ENCODE measurements at regions not wholly inside any gene's neighbourhood (a gene's known extent, or its start where the extent isn't known, plus 50 kb on each side); places are given as distances from the start of the nearest gene placed in this dataset.

- TF ChIP-seq EP300 (IDR thresholded peaks at IDR 0.05) (no peak), POLR2AphosphoS5 (IDR thresholded peaks at IDR 0.05) (no peak), POLR2A (IDR thresholded peaks at IDR 0.05) (no peak), CTCF (IDR thresholded peaks at IDR 0.05) (no peak)
- no peak for ATAC-seq
- 64 to 90% methylated on average over 2 to 4 of the region's 5 CpGs for WGBS, 2 donors (ENCODE audit: low coverage in 1 of 2)
Measured at GRCh38 chr5:5767286-5767928, 344.9 kb downstream of the ICE1 start.

GRCh38 chr5:5765066-5765850 is 342.8 kb downstream of the ICE1 start:
- Histone ChIP-seq H3K36me3 (no peaks in the 10 kb centered on the region), H3K27me3 (no peaks in the 10 kb centered on the region), H3K4me3 (no peak overlapping the region), H3K4me1 (no peaks in the 10 kb centered on the region), H3K9me3 (peaks cover 0 to 4% (median 0%) of the 10 kb centered on the region in 3 donors), H3K27ac (no peak overlapping the region)
- no peak for ATAC-seq
- no peak for TF ChIP-seq CTCF (IDR thresholded peaks at IDR 0.05)
- TF ChIP-seq POLR2A (IDR thresholded peaks at IDR 0.05): no peak
- no peak for TF ChIP-seq EP300 (IDR thresholded peaks at IDR 0.05)
- TF ChIP-seq POLR2AphosphoS5 (IDR thresholded peaks at IDR 0.05): no peak
- WGBS, 2 donors (ENCODE audit: low coverage in 1 of 2): 68 to 86% methylated on average over 5 to 7 of the region's 7 CpGs

More at GRCh38 chr5:5767286-5767928, 344.9 kb downstream of the ICE1 start:
- H3K9me3 ChIP-seq: no peaks in the 10 kb centered on the region
- no peaks in the 10 kb centered on the region for H3K4me1 ChIP-seq
- H3K27ac ChIP-seq: no peak overlapping the region
- H3K27me3 ChIP-seq: no peaks in the 10 kb centered on the region
- no peaks in the 10 kb centered on the region for H3K36me3 ChIP-seq
- H3K4me3 ChIP-seq: no peak overlapping the region

- no peak overlapping the region for H3K27ac ChIP-seq
Measured at GRCh38 chr5:5764246-5764645, 341.8 kb downstream of the ICE1 start.

GRCh38 chr5:5756762-5757161 is 334.3 kb downstream of the ICE1 start:
- Histone ChIP-seq H3K4me1 (no peaks in the 10 kb centered on the region), H3K9me3 (peaks cover 0 to 4% (median 0%) of the 10 kb centered on the region in 3 donors), H3K27me3 (no peaks in the 10 kb centered on the region), H3K4me3 (no peak overlapping the region), H3K36me3 (no peaks in the 10 kb centered on the region), H3K27ac (no peak overlapping the region)
- WGBS, 2 donors (ENCODE audit: low coverage in 1 of 2): 100% methylated on average over 2 of the region's 2 CpGs; no CpG with 5 or more reads in 1 of the 2 donors
- no peak for ATAC-seq
- TF ChIP-seq POLR2A (IDR thresholded peaks at IDR 0.05) (no peak), POLR2AphosphoS5 (IDR thresholded peaks at IDR 0.05) (no peak), CTCF (IDR thresholded peaks at IDR 0.05) (no peak)

More at GRCh38 chr5:5764246-5764645, 341.8 kb downstream of the ICE1 start:
- peaks cover 0 to 4% (median 0%) of the 10 kb centered on the region in 3 donors for H3K9me3 ChIP-seq
- H3K27me3 ChIP-seq: no peaks in the 10 kb centered on the region
- ATAC-seq: no peak
- H3K36me3 ChIP-seq: no peaks in the 10 kb centered on the region
- TF ChIP-seq POLR2A (IDR thresholded peaks at IDR 0.05) (no peak), CTCF (IDR thresholded peaks at IDR 0.05) (no peak), POLR2AphosphoS5 (IDR thresholded peaks at IDR 0.05) (no peak), EP300 (IDR thresholded peaks at IDR 0.05) (no peak)
- H3K4me3 ChIP-seq: no peak overlapping the region
- no peaks in the 10 kb centered on the region for H3K4me1 ChIP-seq
- 80 to 85% methylated on average over 3 to 4 of the region's 4 CpGs for WGBS, 2 donors (ENCODE audit: low coverage in 1 of 2)

Data from gastroesophageal sphincter (tissue), 4 donors.